H9 (cell line): ENCODE measurements at regions not wholly inside any gene's neighbourhood (a gene's known extent, or its start where the extent isn't known, plus 50 kb on each side); places are given as distances from the start of the nearest gene placed in this dataset.

Source experiments
- DNase-seq: peaks from one replicate; pipeline ENCODE4 v3.0.0-alpha.2; 2017
- H2AFZ ChIP-seq: one replicate; pipeline ENCODE4 v1.6.1; 2013; ENCODE audit warnings: mild to moderate bottlenecking, low read length, control low read depth, moderate library complexity
- H2AK5ac ChIP-seq: 2 replicates; pipeline ENCODE4 v1.6.1; 2013; ENCODE audit warnings: low read length, control low read depth, mixed read lengths; ENCODE audit not compliant: insufficient read length
- H2BK120ac ChIP-seq: one replicate; pipeline ENCODE4 v1.6.1; 2013; ENCODE audit warnings: low read depth, mild to moderate bottlenecking, low read length, control low read depth, inconsistent platforms; ENCODE audit not compliant: poor library complexity, severe bottlenecking
- H2BK12ac ChIP-seq: 2 replicates; pipeline ENCODE4 v1.6.1; 2013; ENCODE audit warnings: low read length, control low read depth, mixed read lengths, low read depth; ENCODE audit not compliant: insufficient read length
- H2BK15ac ChIP-seq: 2 replicates; pipeline ENCODE4 v1.6.1; 2013; ENCODE audit warnings: low read depth, low read length, control low read depth
- H2BK20ac ChIP-seq: one replicate; pipeline ENCODE4 v1.6.1; 2013; ENCODE audit warnings: low read depth, mild to moderate bottlenecking, low read length, control low read depth, inconsistent platforms; ENCODE audit not compliant: poor library complexity, severe bottlenecking
- H2BK5ac ChIP-seq: 2 replicates; pipeline ENCODE4 v1.6.1; 2013; ENCODE audit warnings: low read length, control low read depth, mixed read lengths; ENCODE audit not compliant: insufficient read length
- H3K14ac ChIP-seq: 2 replicates; pipeline ENCODE4 v1.6.1; 2013; ENCODE audit warnings: low read length, control low read depth; ENCODE audit not compliant: insufficient read depth
- H3K18ac ChIP-seq: 2 replicates; pipeline ENCODE4 v1.6.1; 2013; ENCODE audit warnings: low read depth, mild to moderate bottlenecking, mixed read lengths, low read length, control low read depth; ENCODE audit not compliant: insufficient read length
- H3K23ac ChIP-seq: 2 replicates; pipeline ENCODE4 v1.6.1; 2013; ENCODE audit warnings: low read length, control low read depth, mixed read lengths, low read depth; ENCODE audit not compliant: insufficient read length
- H3K23me2 ChIP-seq: 2 replicates; pipeline ENCODE4 v1.6.1; 2013; ENCODE audit warnings: low read depth, mild to moderate bottlenecking, mixed read lengths, low read length, control low read depth; ENCODE audit not compliant: insufficient read length, poor library complexity, severe bottlenecking
- H3K27ac ChIP-seq: 2 replicates; pipeline ENCODE4 v1.5.1; 2013; ENCODE audit warnings: low read length, control low read depth, mixed read lengths, low read depth; ENCODE audit not compliant: insufficient read length
- H3K27me3 ChIP-seq: 2 replicates; pipeline ENCODE4 v1.6.1; 2013; ENCODE audit warnings: low read length, control low read depth, inconsistent platforms; ENCODE audit not compliant: insufficient read depth
- H3K4ac ChIP-seq: 2 replicates; pipeline ENCODE4 v1.6.1; 2013; ENCODE audit warnings: low read depth, mild to moderate bottlenecking, control low read depth, inconsistent platforms, low read length, moderate library complexity
- H3K4me1 ChIP-seq: 2 replicates; pipeline ENCODE4 v1.6.1; 2013; ENCODE audit warnings: low read length, control low read depth, inconsistent platforms; ENCODE audit not compliant: insufficient read depth
- H3K4me2 ChIP-seq: 2 replicates; pipeline ENCODE4 v1.6.1; 2013; ENCODE audit warnings: low read length, control low read depth, mixed read lengths; ENCODE audit not compliant: insufficient read length, insufficient read depth
- H3K56ac ChIP-seq: 2 replicates; pipeline ENCODE4 v1.6.1; 2013; ENCODE audit warnings: low read depth, mild to moderate bottlenecking, mixed read lengths, low read length, control low read depth; ENCODE audit not compliant: insufficient read length
- H3K79me1 ChIP-seq: 2 replicates; pipeline ENCODE4 v1.6.1; 2013; ENCODE audit warnings: low read depth, mild to moderate bottlenecking, moderate library complexity, low read length, control low read depth, inconsistent platforms; ENCODE audit not compliant: insufficient read depth, poor library complexity, severe bottlenecking
- H3K79me2 ChIP-seq: 2 replicates; pipeline ENCODE4 v1.6.1; 2013; ENCODE audit warnings: low read length, control low read depth, inconsistent platforms; ENCODE audit not compliant: insufficient read depth
- H3K9ac ChIP-seq: 2 replicates; pipeline ENCODE4 v1.6.1; 2013; ENCODE audit warnings: low read length, control low read depth, mixed read lengths; ENCODE audit not compliant: insufficient read length; ENCODE audit errors: extremely low read depth
- H3K9me3 ChIP-seq: one replicate; pipeline ENCODE4 v1.6.1; 2013; ENCODE audit warnings: low read depth, low read length, inconsistent platforms; ENCODE audit not compliant: control insufficient read depth
- H3T11ph ChIP-seq: one replicate; pipeline ENCODE4 v1.6.1; 2013; ENCODE audit warnings: mild to moderate bottlenecking, low read length, control low read depth, inconsistent platforms
- H4K20me1 ChIP-seq: one replicate; pipeline ENCODE4 v1.6.1; 2013; ENCODE audit not compliant: control insufficient read depth, insufficient read length, insufficient read depth
- H4K5ac ChIP-seq: 2 replicates; pipeline ENCODE4 v1.6.1; 2013; ENCODE audit warnings: low read depth, mild to moderate bottlenecking, mixed read lengths, low read length, control low read depth; ENCODE audit not compliant: insufficient read length
- H4K8ac ChIP-seq: replicated peaks from 2 replicates; pipeline ENCODE4 v1.6.1; 2013; ENCODE audit warnings: low read length, control low read depth, mixed read lengths, low read depth; ENCODE audit not compliant: insufficient read length
- H4K91ac ChIP-seq: 2 replicates; pipeline ENCODE4 v1.6.1; 2013; ENCODE audit warnings: low read depth, mild to moderate bottlenecking, moderate library complexity, mixed read lengths, low read length, control low read depth; ENCODE audit not compliant: insufficient read length
- H3K27ac Mint-ChIP-seq, 3 experiments: 2 replicates in 2 of 3; 3 replicates in 1 of 3; pipeline ENCODE4 v1.8.0; 2020 to 2021; ENCODE audit warnings: mixed read lengths in 3 of 3, mild to moderate bottlenecking in 1 of 3, moderate library complexity in 1 of 3
- H3K27me3 Mint-ChIP-seq: 2 replicates; pipeline ENCODE4 v1.8.0; 2021; ENCODE audit warnings: low read depth, mild to moderate bottlenecking, moderate library complexity, mixed read lengths
- H3K36me3 Mint-ChIP-seq, 3 experiments: 2 replicates in 2 of 3; 3 replicates in 1 of 3; pipeline ENCODE4 v1.8.0; 2020 to 2021; ENCODE audit warnings: low read depth in 3 of 3, mixed read lengths in 3 of 3; ENCODE audit not compliant: insufficient read depth in 1 of 3
- H3K4me1 Mint-ChIP-seq, 2 experiments: 2 replicates each; pipeline ENCODE4 v1.8.0; 2020; ENCODE audit warnings: mixed read lengths in 2 of 2
- H3K4me3 Mint-ChIP-seq, 2 experiments: 2 replicates in 1 of 2; 3 replicates in 1 of 2; pipeline ENCODE4 v1.8.0; 2020 to 2021; ENCODE audit warnings: mild to moderate bottlenecking in 2 of 2, mixed read lengths in 2 of 2, moderate library complexity in 1 of 2
- H3K9me3 Mint-ChIP-seq, 2 experiments: 2 replicates in 1 of 2; 3 replicates in 1 of 2; pipeline ENCODE4 v1.8.0; 2020; ENCODE audit warnings: mild to moderate bottlenecking in 2 of 2, mixed read lengths in 2 of 2, moderate library complexity in 1 of 2
- WGBS: extraction: QIAGEN DNeasy Blood & Tissue Kit; methylation state at CpG from one replicate; pipeline ENCODE4 v1.1.7; 2013; ENCODE audit warnings: missing lambda C conversion rate, low lambda C conversion rate, mixed read lengths; ENCODE audit not compliant: insufficient read length; ENCODE audit errors: extremely low coverage; 5-methylcytosine and 5-hydroxymethylcytosine counted together
- TF ChIP-seq, protein P1 (sequence below): fragments of 200-600 bp; sonication (generic); conservative IDR thresholded peaks from 3 replicates; pipeline ENCODE4 v1.8.0; 2021; ENCODE audit warnings: antibody characterized with exemption, mild to moderate bottlenecking

DNA sequence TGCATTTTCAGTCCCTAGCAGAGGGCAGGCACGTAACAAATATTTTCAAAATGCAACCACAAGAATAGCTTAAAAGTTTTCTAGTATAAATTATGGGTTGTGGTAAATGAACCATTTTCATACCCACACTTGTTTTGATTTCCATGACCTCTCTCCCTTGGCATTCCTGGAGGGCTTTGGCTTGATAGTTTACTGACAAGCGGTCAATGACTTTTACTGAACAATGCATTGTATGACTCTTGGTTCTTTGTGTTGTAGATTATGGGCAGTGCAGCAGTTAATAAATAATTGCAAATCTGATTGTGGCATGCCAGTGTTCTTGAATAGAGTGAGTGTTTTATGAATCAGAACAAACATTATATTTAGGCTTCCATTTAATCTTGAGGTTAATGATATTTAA lies 285.2 kb upstream of the ARX start:
- no peak overlapping the region for H2BK15ac ChIP-seq
- no peak overlapping the region for H3K23ac ChIP-seq
- no peak overlapping the region for H3T11ph ChIP-seq
- no peaks in the 10 kb centered on the region for H3K27me3 ChIP-seq
- H2BK5ac ChIP-seq = no peak overlapping the region
- no peak overlapping the region for H2BK20ac ChIP-seq
- DNase-seq = no peak
- H3K4me3 Mint-ChIP-seq = no peak overlapping the region
- H3K4me2 ChIP-seq = no peak overlapping the region
- H2AK5ac ChIP-seq = no peak overlapping the region
- peaks cover 28 to 35% of the 10 kb centered on the region in 2 experiments for H3K9me3 Mint-ChIP-seq
- H3K9me3 ChIP-seq = peaks cover 11% of the 10 kb centered on the region
- H3K27ac ChIP-seq = no peak overlapping the region
- H4K8ac ChIP-seq = no peak overlapping the region
- H3K4me1 Mint-ChIP-seq = no peaks in the 10 kb centered on the region
- no peak overlapping the region for H3K9ac ChIP-seq
- no peaks in the 10 kb centered on the region for H3K23me2 ChIP-seq
- H3K18ac ChIP-seq = no peak overlapping the region
- no peak overlapping the region for H3K27ac Mint-ChIP-seq
- no peaks in the 10 kb centered on the region for H3K36me3 Mint-ChIP-seq
- no peak overlapping the region for H3K56ac ChIP-seq
- no peaks in the 10 kb centered on the region for H4K20me1 ChIP-seq
- no peak overlapping the region for H4K91ac ChIP-seq
- no CpG with 5 or more reads among the region's 2 CpGs for WGBS
- H3K4ac ChIP-seq = no peak overlapping the region
- TF ChIP-seq, protein P1, sequence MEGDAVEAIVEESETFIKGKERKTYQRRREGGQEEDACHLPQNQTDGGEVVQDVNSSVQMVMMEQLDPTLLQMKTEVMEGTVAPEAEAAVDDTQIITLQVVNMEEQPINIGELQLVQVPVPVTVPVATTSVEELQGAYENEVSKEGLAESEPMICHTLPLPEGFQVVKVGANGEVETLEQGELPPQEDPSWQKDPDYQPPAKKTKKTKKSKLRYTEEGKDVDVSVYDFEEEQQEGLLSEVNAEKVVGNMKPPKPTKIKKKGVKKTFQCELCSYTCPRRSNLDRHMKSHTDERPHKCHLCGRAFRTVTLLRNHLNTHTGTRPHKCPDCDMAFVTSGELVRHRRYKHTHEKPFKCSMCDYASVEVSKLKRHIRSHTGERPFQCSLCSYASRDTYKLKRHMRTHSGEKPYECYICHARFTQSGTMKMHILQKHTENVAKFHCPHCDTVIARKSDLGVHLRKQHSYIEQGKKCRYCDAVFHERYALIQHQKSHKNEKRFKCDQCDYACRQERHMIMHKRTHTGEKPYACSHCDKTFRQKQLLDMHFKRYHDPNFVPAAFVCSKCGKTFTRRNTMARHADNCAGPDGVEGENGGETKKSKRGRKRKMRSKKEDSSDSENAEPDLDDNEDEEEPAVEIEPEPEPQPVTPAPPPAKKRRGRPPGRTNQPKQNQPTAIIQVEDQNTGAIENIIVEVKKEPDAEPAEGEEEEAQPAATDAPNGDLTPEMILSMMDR = no peak
- H3K79me1 ChIP-seq = no peaks in the 10 kb centered on the region
- H4K5ac ChIP-seq = no peak overlapping the region
- H2BK12ac ChIP-seq = no peak overlapping the region
- no peak overlapping the region for H2BK120ac ChIP-seq
- H3K4me1 ChIP-seq = no peaks in the 10 kb centered on the region
- H3K14ac ChIP-seq = no peak overlapping the region
- H3K79me2 ChIP-seq = no peaks in the 10 kb centered on the region
- no peak overlapping the region for H2AFZ ChIP-seq
- H3K27me3 Mint-ChIP-seq = peaks cover 2% of the 10 kb centered on the region; the same call in 1 of the 2 replicates
